Activated B cell treated with CpG ODN at 0.5 μM for 24 hours (primary cell): ENCODE measurements at regions not wholly inside any gene's neighbourhood (a gene's known extent, or its start where the extent isn't known, plus 50 kb on each side); places are given as distances from the start of the nearest gene placed in this dataset.

Experiments
- ATAC-seq: fragments of 200-7000 bp; cut with Tn5 transposase; one replicate; pipeline ENCODE4 v1.10.0; 2021; ENCODE audit warnings: low read depth, mild to moderate bottlenecking, moderate library complexity
- CTCF ChIA-PET: fragments of 350-600 bp; sonication (Branson Sonifier 250); formaldehyde crosslinking; loops from one replicate; lab custom pipeline; 2021; ENCODE audit warnings: antibody characterized with exemption; lab: Charles Lee
- POLR2A ChIA-PET: fragments of 350-600 bp; sonication (Branson Sonifier 250); formaldehyde crosslinking; loops from one replicate; lab custom pipeline; 2021; ENCODE audit warnings: antibody characterized with exemption; lab: Charles Lee
- DNase-seq: peaks from one replicate; pipeline ENCODE4 v3.0.0; 2022
- H3K27ac Mint-ChIP-seq: one replicate; pipeline ENCODE4 v1.8.0; 2020; ENCODE audit warnings: mixed read lengths
- H3K27me3 Mint-ChIP-seq: one replicate; pipeline ENCODE4 v1.8.0; 2021; ENCODE audit warnings: mixed read lengths
- H3K36me3 Mint-ChIP-seq: one replicate; pipeline ENCODE4 v1.8.0; 2021; ENCODE audit warnings: low read depth, mixed read lengths
- H3K4me1 Mint-ChIP-seq: one replicate; pipeline ENCODE4 v1.8.0; 2021; ENCODE audit warnings: mixed read lengths
- H3K4me3 Mint-ChIP-seq: one replicate; pipeline ENCODE4 v1.8.0; 2020; ENCODE audit warnings: mild to moderate bottlenecking, mixed read lengths
- H3K9me3 Mint-ChIP-seq: one replicate; pipeline ENCODE4 v1.8.0; 2020; ENCODE audit warnings: mixed read lengths
- CTCF ChIP-seq: fragments of 200-600 bp; IDR thresholded peaks from one replicate; pipeline ENCODE4 v1.8.0; 2022; ENCODE audit warnings: antibody characterized with exemption, mild to moderate bottlenecking
- intact Hi-C: fragments of 100-400 bp; cut with micrococcal nuclease; formaldehyde crosslinking; loops from one replicate; pipeline ENCODE4 v1.15.1; 2024

DNA sequence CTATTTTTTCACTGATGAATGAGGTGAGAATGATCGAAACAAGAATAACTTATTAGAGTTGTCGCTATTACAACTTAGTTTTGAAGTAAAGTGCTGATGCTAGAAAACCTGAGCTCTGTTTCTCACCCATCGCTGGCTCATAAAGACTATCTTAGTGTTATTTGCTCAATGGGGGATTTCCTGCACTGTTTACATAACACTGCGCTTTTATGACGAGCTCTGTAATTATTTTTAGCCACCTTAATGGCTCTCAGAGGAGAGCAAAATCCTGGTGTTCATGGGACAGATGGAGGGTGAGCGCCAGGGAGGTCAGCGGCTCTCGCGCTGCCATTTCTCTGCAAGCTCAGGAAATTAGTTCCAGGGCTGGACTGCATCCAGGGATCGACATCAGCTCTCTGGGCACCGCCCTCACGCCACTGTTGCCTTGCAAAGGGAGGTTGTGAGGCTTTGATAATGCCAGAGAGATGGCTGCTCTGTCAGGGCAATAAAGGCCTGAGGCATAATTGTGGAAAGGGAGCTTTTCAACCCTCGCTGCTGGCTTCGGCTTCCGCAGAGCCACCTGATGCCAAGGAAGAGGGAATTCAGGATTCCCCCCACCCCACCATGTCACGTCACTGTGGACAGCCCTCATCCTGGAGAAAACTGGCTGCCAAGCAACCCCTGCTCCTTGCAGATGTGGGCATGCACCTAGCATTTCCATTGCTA lies 72.0 kb downstream of the DACT2 start:
- Mint-ChIP-seq H3K4me3 (no peak overlapping the region), H3K27ac (no peak overlapping the region), H3K27me3 (no peaks in the 10 kb centered on the region), H3K36me3 (no peaks in the 10 kb centered on the region), H3K4me1 (no peaks in the 10 kb centered on the region), H3K9me3 (no peaks in the 10 kb centered on the region)
- POLR2A ChIA-PET: no interaction called here
- DNase-seq: no peak
- intact Hi-C loops: no loop called here
- no peak for ATAC-seq
- no peak for TF ChIP-seq CTCF
- CTCF ChIA-PET: no interaction called here

DNA sequence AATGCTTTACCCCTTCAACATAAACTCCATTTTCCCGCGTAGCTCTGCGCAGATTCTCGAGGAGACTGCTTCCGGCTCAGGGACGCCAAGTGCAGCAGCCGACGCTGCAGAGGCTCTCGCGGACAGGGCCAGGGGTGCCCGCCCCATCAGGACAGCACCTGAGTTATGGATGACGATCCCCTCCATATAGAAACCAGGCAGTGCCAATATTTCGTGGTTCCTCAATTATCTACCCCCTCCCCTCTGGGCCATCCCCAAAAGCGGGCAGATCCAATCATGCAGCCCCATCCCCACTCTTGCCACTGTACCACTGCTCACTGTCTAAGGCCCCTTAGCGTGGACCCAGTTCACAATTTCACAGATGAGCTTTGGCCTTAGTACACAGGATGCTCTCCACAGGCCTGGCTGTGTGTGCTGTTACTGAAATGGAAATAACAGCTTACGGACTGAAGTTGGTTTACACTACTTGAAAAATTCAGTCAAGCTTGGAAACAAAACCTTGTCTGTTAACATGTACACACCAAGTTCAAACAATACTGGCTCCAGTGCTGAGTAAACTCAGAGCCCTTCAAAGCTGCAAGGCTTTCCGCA lies 74.5 kb downstream of the DACT2 start:
- no peak overlapping the region for H3K27ac Mint-ChIP-seq
- no peak for TF ChIP-seq CTCF
- H3K4me1 Mint-ChIP-seq: no peaks in the 10 kb centered on the region
- H3K4me3 Mint-ChIP-seq: no peak overlapping the region
- CTCF ChIA-PET: no interaction called here
- POLR2A ChIA-PET: no interaction called here
- H3K36me3 Mint-ChIP-seq: no peaks in the 10 kb centered on the region
- DNase-seq (no peak), ATAC-seq (no peak)
- H3K9me3 Mint-ChIP-seq: no peaks in the 10 kb centered on the region
- intact Hi-C loops: no loop called here
- peaks cover 3% of the 10 kb centered on the region for H3K27me3 Mint-ChIP-seq

- ATAC-seq: no peak
- Mint-ChIP-seq H3K27me3 (peaks cover 3% of the 10 kb centered on the region), H3K4me3 (no peak overlapping the region), H3K9me3 (no peaks in the 10 kb centered on the region), H3K4me1 (no peaks in the 10 kb centered on the region), H3K27ac (no peak overlapping the region), H3K36me3 (no peaks in the 10 kb centered on the region)
- no peak for TF ChIP-seq CTCF
- POLR2A ChIA-PET: no interaction called here
- CTCF ChIA-PET: no interaction called here
- intact Hi-C loops: no loop called here
- DNase-seq: no peak
Measured at GRCh38 chr6:168243812-168244376, 75.7 kb downstream of the DACT2 start.

GRCh38 chr6:168242940-168243225 lies 76.7 kb downstream of the DACT2 start:
- no peak overlapping the region for H3K4me3 Mint-ChIP-seq
- POLR2A ChIA-PET: no interaction called here
- H3K4me1 Mint-ChIP-seq: no peaks in the 10 kb centered on the region
- no peak for TF ChIP-seq CTCF
- CTCF ChIA-PET: no interaction called here
- no peaks in the 10 kb centered on the region for H3K36me3 Mint-ChIP-seq
- DNase-seq (no peak), ATAC-seq (no peak)
- no peak overlapping the region for H3K27ac Mint-ChIP-seq
- peaks cover 3% of the 10 kb centered on the region for H3K27me3 Mint-ChIP-seq
- intact Hi-C loops: no loop called here
- H3K9me3 Mint-ChIP-seq: no peaks in the 10 kb centered on the region

DNA sequence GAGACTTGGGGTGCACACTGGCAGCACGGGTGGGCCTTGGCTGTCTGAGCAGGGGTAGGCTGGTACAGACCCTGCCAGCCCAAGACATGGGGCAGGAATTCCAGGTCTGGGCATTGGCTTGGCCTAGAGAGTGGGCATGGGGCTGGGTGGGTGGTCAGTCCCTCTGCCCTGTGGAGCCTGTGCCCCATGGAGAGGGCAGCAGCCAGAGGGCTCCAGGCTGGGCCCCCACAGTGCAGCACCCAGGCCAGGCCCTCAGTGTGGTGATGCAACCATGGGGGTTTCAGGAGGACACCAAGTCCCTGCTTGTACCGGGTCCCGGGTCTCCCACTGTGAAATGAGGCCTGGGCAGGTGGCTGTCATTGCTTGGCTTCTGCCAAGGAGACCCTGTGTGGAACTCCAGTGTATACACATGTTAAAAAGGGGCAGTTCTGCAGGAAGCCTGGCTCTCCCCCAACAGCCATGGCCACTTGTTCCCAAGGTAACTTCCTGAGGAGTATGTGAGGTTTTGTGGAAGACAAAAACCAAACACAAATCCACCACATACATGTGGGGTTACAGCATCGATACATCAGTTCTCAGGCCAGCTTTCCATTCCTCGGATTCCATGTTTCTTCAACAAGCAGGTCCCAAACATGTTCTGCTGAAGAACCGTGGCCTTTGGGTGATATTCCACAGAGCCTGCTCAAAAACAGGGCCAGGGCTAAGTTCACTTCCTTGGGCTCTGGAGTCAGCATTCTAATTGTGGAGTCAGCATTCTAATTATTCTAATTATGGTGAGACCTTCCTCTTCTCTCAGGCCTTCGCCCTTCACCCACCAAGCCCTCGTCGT lies 77.3 kb downstream of the DACT2 start:
- POLR2A ChIA-PET: no interaction called here
- Mint-ChIP-seq H3K9me3 (no peaks in the 10 kb centered on the region), H3K36me3 (no peaks in the 10 kb centered on the region), H3K4me1 (no peaks in the 10 kb centered on the region), H3K27me3 (peaks cover 3% of the 10 kb centered on the region), H3K27ac (no peak overlapping the region), H3K4me3 (no peak overlapping the region)
- DNase-seq: no peak
- ATAC-seq: no peak
- CTCF ChIA-PET: no interaction called here
- TF ChIP-seq CTCF: no peak
- intact Hi-C loops: no loop called here
